ENCODE measurements at regions not wholly inside any gene's neighbourhood (a gene's known extent, or its start where the extent isn't known, plus 50 kb on each side); places are given as distances from the start of the nearest gene placed in this dataset.

- no peak overlapping the region for H3K4me3 Mint-ChIP-seq
- H3K27me3 Mint-ChIP-seq (ENCODE audit: low read depth in 3 of 3), result no peaks in the 10 kb centered on the region
- H3K9me3 Mint-ChIP-seq, result peaks cover 5 to 56% (median 20%) of the 10 kb centered on the region in 6 donors
- no peak for DNase-seq
- no peaks in the 10 kb centered on the region for H3K4me1 Mint-ChIP-seq
- H3K36me3 Mint-ChIP-seq, result no peaks in the 10 kb centered on the region
- no peak overlapping the region for H3K27ac Mint-ChIP-seq
Measured at GRCh38 chr7:54116956-54117355, 425.2 kb upstream of the VSTM2A start.

DNA sequence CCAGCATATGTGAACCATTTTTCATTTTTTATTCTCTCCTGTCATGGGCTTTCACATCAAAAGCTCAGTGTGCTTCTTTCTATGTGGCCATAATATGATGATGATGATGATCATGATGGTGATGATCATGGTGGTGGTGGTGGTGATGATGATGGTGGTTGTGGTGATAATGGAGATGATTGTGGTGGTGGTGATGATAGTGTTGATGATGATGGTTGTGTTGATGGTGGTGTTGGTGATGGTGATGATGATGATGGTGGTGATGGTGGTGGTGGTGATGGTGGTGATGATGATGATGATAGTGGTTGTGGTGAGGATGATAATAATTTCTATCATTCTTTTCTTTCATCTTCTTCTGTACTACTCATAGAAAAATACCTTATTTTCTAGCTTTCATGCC, 413.1 kb upstream of the VSTM2A start:
- Mint-ChIP-seq H3K4me1 (no peaks in the 10 kb centered on the region), H3K9me3 (peaks cover 33 to 67% (median 46%) of the 10 kb centered on the region in 6 donors), H3K27ac (no peak overlapping the region), H3K36me3 (no peaks in the 10 kb centered on the region), H3K4me3 (no peak overlapping the region), H3K27me3 (ENCODE audit: low read depth in 3 of 3) (no peaks in the 10 kb centered on the region)
- no peak for DNase-seq

GRCh38 chr7:54141576-54141975, 400.6 kb upstream of the VSTM2A start:
- Mint-ChIP-seq H3K4me1 (no peaks in the 10 kb centered on the region), H3K4me3 (no peak overlapping the region), H3K36me3 (peaks cover 0 to 3% (median 0%) of the 10 kb centered on the region in 3 donors), H3K27me3 (ENCODE audit: low read depth in 3 of 3) (peaks cover 0 to 2% (median 0%) of the 10 kb centered on the region in 3 donors), H3K9me3 (peaks cover 9 to 65% (median 43%) of the 10 kb centered on the region in 6 donors), H3K27ac (no peak overlapping the region)
- DNase-seq, result no peak

DNA sequence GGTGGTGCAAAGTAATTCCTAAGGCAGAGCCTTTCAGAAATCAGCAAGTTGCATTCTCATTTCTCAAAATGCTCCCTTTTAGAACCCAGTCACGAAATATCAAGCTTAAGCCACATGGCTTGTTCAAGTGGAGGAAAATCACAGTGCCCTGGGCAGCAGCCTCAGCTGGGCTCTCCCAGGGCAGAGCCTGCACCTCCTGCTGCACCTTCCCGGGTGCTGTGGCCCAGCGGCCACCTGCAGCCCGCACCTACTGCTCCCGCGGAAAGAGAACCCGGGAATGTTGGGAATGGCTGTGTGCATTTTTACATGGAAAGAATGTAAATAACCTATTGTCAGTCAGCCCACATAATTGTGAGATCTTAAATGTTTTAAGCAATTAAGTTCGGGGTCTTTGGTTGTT, 396.5 kb upstream of the VSTM2A start:
- Mint-ChIP-seq H3K27ac (no peak overlapping the region), H3K4me3 (no peak overlapping the region), H3K4me1 (no peaks in the 10 kb centered on the region), H3K36me3 (no peaks in the 10 kb centered on the region), H3K27me3 (ENCODE audit: low read depth in 3 of 3) (peaks cover 0 to 2% (median 0%) of the 10 kb centered on the region in 3 donors), H3K9me3 (peaks cover 16 to 72% (median 39%) of the 10 kb centered on the region in 6 donors)
- DNase-seq, result no peak

GRCh38 chr7:54153462-54153861, 388.7 kb upstream of the VSTM2A start:
- Mint-ChIP-seq H3K9me3 (peaks cover 16 to 61% (median 35%) of the 10 kb centered on the region in 6 donors), H3K4me3 (no peak overlapping the region), H3K36me3 (peaks cover 0 to 3% (median 0%) of the 10 kb centered on the region in 3 donors), H3K27ac (no peak overlapping the region), H3K4me1 (no peaks in the 10 kb centered on the region), H3K27me3 (ENCODE audit: low read depth in 3 of 3) (peaks cover 0 to 2% (median 0%) of the 10 kb centered on the region in 3 donors)
- DNase-seq, result no peak

DNA sequence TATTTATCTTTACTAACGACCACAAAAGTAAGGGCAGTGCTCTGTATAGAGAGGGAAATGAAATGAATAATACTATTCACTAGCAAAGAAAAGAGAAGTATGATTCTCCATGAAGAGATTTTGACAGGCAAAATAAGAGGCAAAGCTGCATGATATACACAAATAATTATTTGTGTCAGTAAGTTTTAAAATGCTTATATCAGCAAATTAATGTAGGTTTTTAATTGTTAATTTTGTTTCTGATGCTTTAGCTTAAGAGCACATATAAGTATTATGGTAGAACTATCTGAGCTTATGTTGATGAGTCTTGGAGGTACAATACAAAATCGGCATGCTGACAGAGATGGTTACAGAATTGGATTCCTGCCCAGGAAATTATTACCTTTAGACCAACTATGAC, 383.1 kb upstream of the VSTM2A start:
- Mint-ChIP-seq H3K9me3 (peaks cover 18 to 61% (median 48%) of the 10 kb centered on the region in 6 donors), H3K27ac (no peak overlapping the region), H3K4me3 (no peak overlapping the region), H3K36me3 (peaks cover 0 to 3% (median 0%) of the 10 kb centered on the region in 3 donors), H3K27me3 (ENCODE audit: low read depth in 3 of 3) (no peaks in the 10 kb centered on the region), H3K4me1 (no peaks in the 10 kb centered on the region)
- DNase-seq, result no peak

DNA sequence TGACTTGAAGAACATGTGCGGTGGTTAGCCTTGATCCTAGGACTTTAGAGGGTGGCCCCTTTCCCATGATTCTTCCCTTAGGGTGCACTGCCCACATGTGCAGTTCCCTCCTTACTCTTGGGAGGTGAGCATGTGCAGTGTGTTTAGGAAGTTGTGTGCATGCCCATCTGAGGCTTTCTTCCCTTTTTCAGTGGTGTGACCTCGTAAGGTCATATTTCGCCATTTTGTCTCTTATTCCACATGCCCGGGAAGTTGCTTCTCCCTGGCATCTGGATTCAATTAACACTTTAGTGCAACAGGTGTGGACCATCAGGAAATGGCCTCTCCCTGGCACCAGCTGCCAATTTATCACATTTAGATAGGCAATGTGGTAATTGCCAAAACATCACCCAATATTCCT, 380.6 kb upstream of the VSTM2A start:
- Mint-ChIP-seq H3K27ac (no peak overlapping the region), H3K4me1 (no peaks in the 10 kb centered on the region), H3K9me3 (peaks cover 16 to 60% (median 48%) of the 10 kb centered on the region in 6 donors), H3K27me3 (ENCODE audit: low read depth in 3 of 3) (peaks cover 0 to 2% (median 0%) of the 10 kb centered on the region in 3 donors), H3K4me3 (no peak overlapping the region), H3K36me3 (peaks cover 0 to 3% (median 0%) of the 10 kb centered on the region in 3 donors)
- DNase-seq, result no peak

DNA sequence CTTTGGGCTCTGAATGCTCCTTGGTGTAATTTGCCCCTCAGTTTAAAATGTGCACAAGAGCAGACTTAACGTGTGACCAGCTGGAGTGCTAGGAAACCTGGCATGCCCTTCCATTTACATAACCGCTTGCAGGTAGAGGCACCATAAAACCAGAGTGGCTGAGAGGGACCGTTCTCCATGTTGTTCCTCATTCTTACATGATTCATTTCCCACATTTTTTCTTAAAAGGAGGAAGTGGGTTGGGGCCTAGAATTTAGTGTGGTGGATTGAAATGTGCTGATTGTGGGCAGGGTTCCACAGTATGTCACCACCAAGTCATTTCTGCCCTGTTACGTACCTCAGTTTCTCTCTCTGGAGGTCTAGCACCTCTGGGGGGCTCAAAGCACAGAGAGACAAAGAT, 375.8 kb upstream of the VSTM2A start:
- Mint-ChIP-seq H3K36me3 (peaks cover 0 to 4% (median 0%) of the 10 kb centered on the region in 3 donors), H3K4me1 (no peaks in the 10 kb centered on the region), H3K4me3 (no peak overlapping the region), H3K9me3 (peaks cover 18 to 55% (median 26%) of the 10 kb centered on the region in 6 donors), H3K27ac (no peak overlapping the region), H3K27me3 (ENCODE audit: low read depth in 3 of 3) (peaks cover 0 to 2% (median 0%) of the 10 kb centered on the region in 3 donors)
- DNase-seq, result no peak

- peaks cover 0 to 3% (median 0%) of the 10 kb centered on the region in 3 donors for H3K27me3 Mint-ChIP-seq (ENCODE audit: low read depth in 3 of 3)
- H3K36me3 Mint-ChIP-seq, result peaks cover 0 to 4% (median 0%) of the 10 kb centered on the region in 3 donors
- no peak for DNase-seq
- no peak overlapping the region for H3K4me3 Mint-ChIP-seq
- no peaks in the 10 kb centered on the region for H3K4me1 Mint-ChIP-seq
- H3K9me3 Mint-ChIP-seq, result peaks cover 17 to 79% (median 57%) of the 10 kb centered on the region in 6 donors
- no peak overlapping the region for H3K27ac Mint-ChIP-seq
Measured at GRCh38 chr7:54179321-54180029, 362.7 kb upstream of the VSTM2A start.

GRCh38 chr7:54180796-54181195, 361.4 kb upstream of the VSTM2A start:
- Mint-ChIP-seq H3K27ac (no peak overlapping the region), H3K9me3 (peaks cover 17 to 86% (median 65%) of the 10 kb centered on the region in 6 donors), H3K27me3 (ENCODE audit: low read depth in 3 of 3) (peaks cover 0 to 3% (median 0%) of the 10 kb centered on the region in 3 donors), H3K4me1 (no peaks in the 10 kb centered on the region), H3K36me3 (peaks cover 0 to 4% (median 0%) of the 10 kb centered on the region in 3 donors), H3K4me3 (no peak overlapping the region)
- no peak for DNase-seq

DNA sequence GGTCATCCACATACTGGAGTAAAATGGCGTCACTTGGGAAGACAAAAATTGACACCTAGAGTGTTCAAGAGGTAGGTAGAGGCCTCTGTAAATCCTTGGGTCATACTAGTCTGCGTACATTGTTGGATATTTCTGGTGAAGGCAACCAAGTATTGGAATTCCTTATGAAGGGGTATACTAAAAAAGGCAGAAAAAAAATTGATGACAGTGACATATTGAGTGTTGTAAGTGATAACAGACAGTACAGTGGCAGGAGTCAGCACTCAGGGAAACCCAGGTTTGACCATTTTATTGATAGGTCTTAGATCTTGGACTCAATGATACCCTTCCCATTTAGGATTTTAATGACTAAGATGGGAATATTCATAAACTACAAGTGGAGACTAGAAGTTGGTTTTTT, 359.1 kb upstream of the VSTM2A start:
- Mint-ChIP-seq H3K4me1 (no peaks in the 10 kb centered on the region), H3K36me3 (peaks cover 0 to 4% (median 0%) of the 10 kb centered on the region in 3 donors), H3K4me3 (no peak overlapping the region), H3K27me3 (ENCODE audit: low read depth in 3 of 3) (peaks cover 0 to 2% (median 0%) of the 10 kb centered on the region in 3 donors), H3K9me3 (peaks cover 13 to 87% (median 65%) of the 10 kb centered on the region in 6 donors), H3K27ac (no peak overlapping the region)
- DNase-seq, result no peak

DNA sequence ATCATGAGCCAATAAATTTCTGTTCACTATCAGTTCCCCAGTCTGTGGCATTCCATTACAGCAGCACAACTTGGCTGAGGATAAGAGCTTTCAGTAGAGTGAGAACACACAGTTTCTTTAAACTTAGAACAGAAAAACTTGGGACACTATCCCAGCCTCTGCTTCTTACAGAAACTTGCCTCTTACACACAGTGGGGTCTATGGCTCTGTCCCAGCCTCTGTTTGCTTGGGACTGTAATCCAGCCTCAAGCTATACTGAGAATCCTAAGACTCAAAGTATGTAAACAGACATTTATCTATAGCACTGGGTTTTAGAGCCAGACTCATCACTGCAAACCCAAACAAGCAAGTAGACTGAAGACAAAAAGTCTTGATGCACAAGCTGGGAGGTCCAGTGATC, 355.8 kb upstream of the VSTM2A start:
- H3K4me3 Mint-ChIP-seq, result no peak overlapping the region
- no peaks in the 10 kb centered on the region for H3K4me1 Mint-ChIP-seq
- peaks cover 0 to 4% (median 0%) of the 10 kb centered on the region in 3 donors for H3K36me3 Mint-ChIP-seq
- H3K9me3 Mint-ChIP-seq, result peaks cover 25 to 80% (median 58%) of the 10 kb centered on the region in 6 donors
- H3K27me3 Mint-ChIP-seq (ENCODE audit: low read depth in 3 of 3), result peaks cover 0 to 3% (median 0%) of the 10 kb centered on the region in 3 donors
- H3K27ac Mint-ChIP-seq, result no peak overlapping the region
- no peak for DNase-seq

GRCh38 chr7:54187886-54188685, 354.1 kb upstream of the VSTM2A start:
- peaks cover 17 to 68% (median 46%) of the 10 kb centered on the region in 6 donors for H3K9me3 Mint-ChIP-seq
- no peak for DNase-seq
- H3K4me1 Mint-ChIP-seq, result no peaks in the 10 kb centered on the region
- H3K27ac Mint-ChIP-seq, result no peak overlapping the region
- H3K36me3 Mint-ChIP-seq, result peaks cover 0 to 4% (median 0%) of the 10 kb centered on the region in 3 donors
- no peak overlapping the region for H3K4me3 Mint-ChIP-seq
- peaks cover 0 to 3% (median 0%) of the 10 kb centered on the region in 3 donors for H3K27me3 Mint-ChIP-seq (ENCODE audit: low read depth in 3 of 3)

DNA sequence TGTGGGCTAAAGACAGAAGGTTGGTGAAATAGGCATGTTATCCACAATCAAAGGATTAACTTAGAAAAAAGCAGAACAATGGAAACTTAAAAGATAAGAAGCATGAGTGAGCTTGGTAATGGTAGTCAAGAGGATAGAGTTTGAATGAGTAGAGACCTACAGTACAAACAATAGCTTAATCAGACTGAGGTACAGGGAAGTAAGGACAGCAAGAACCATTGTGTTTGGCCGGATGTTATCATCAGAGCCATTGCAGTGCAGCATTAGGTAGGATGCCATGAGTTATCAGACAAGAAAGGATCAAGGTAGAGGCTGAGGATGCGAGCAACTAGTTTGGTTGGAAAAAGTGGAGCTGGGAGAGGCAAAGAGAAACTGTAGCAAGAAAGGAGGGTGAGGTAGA, 353.3 kb upstream of the VSTM2A start:
- no peak overlapping the region for H3K4me3 Mint-ChIP-seq
- H3K36me3 Mint-ChIP-seq, result peaks cover 0 to 2% (median 0%) of the 10 kb centered on the region in 3 donors
- no peak overlapping the region for H3K27ac Mint-ChIP-seq
- H3K27me3 Mint-ChIP-seq (ENCODE audit: low read depth in 3 of 3), result peaks cover 0 to 3% (median 0%) of the 10 kb centered on the region in 3 donors
- no peaks in the 10 kb centered on the region for H3K4me1 Mint-ChIP-seq
- DNase-seq, result no peak
- H3K9me3 Mint-ChIP-seq, result peaks cover 19 to 67% (median 41%) of the 10 kb centered on the region in 6 donors

Data from immature natural killer cell (primary cell).